ENCODE measurements at regions not wholly inside any gene's neighbourhood (a gene's known extent, or its start where the extent isn't known, plus 50 kb on each side); places are given as distances from the start of the nearest gene placed in this dataset.

GRCh38 chr10:90641731-90642130 lies 216.1 kb downstream of the HTR7 start:
- no peak for TF ChIP-seq CTCF (IDR thresholded peaks at IDR 0.05)
- no peak for TF ChIP-seq POLR2AphosphoS5 (IDR thresholded peaks at IDR 0.05)
